ENCODE measurements at regions not wholly inside any gene's neighbourhood (a gene's known extent, or its start where the extent isn't known, plus 50 kb on each side); places are given as distances from the start of the nearest gene placed in this dataset.

DNA sequence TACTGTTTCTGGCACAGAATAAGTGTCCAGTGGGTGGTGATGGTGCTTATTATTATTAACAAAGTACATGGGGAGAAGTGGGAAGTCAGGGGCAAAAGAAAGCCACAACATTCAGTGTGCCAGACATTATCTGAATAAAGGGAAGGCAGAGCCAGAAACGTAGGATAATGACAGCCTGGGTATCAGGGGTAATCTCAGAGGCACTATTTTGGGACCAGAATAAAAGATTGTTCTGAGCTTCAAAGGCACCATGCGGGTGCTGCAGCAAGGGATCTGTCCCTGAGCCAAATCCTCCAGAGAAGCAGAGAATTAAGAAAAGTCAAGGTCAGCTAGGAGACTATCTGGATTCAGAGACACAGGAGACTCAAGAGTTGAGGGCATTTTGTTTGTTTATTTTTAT is 328.8 kb upstream of the GATB start:
- Histone ChIP-seq H3F3A (ENCODE audit: low read depth) (no peaks in the 10 kb centered on the region), H4K20me1 (ENCODE audit: insufficient read depth, low read length, poor library complexity, severe bottlenecking) (no peaks in the 10 kb centered on the region), H3K4me1 (ENCODE audit: insufficient read depth, low read length, poor library complexity, severe bottlenecking) (peaks cover 55% of the 10 kb centered on the region), H3K9ac (ENCODE audit: low read depth, low read length, poor library complexity, severe bottlenecking) (peak overlapping the region; percentile 40), H3K36me3 (ENCODE audit: insufficient read depth, low read length) (no peaks in the 10 kb centered on the region), H3K4me2 (ENCODE audit: low read depth, low read length, poor library complexity, severe bottlenecking) (no peak overlapping the region), H2AFZ (ENCODE audit: low read length) (peak overlapping the region; percentile 9; the same call in 1 of the 2 replicates), H3K27me3 (ENCODE audit: insufficient read depth, low read length, poor library complexity, severe bottlenecking) (no peaks in the 10 kb centered on the region), H3K9me3 (ENCODE audit: insufficient read depth, low read depth, low read length) (no peaks in the 10 kb centered on the region), H3K79me2 (ENCODE audit: insufficient read depth, low read length) (no peaks in the 10 kb centered on the region), H3K4me3 (ENCODE audit: low read length, poor library complexity, severe bottlenecking) (no peak overlapping the region), H3K9me2 (replicated peaks; ENCODE audit: low read depth, low read length) (no peaks in the 10 kb centered on the region)
- TF ChIP-seq CTCF (conservative IDR thresholded peaks at IDR 0.05; ENCODE audit: low read length) (no peak), EZH2phosphoT487 (IDR thresholded peaks at IDR 0.05; ENCODE audit: borderline replicate concordance) (no peak)

DNA sequence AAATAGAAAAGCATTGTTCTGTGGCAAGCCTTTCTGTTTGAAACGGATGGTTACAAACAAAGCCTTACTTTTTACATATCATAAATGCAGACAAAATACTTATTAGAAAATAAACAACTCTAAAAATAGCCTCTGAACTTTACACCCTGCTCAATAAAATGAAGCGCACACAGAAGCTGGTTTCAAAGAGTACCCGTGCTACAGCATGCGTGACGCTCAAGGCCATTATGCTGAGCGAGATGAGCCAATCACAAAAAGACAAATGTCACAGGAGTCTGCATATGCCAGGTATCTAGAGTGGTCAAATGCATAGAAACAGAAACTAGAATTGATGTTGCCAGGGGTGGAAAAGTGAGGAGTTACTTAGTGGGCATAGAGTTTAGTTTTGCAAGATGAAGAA is 326.5 kb upstream of the GATB start:
- H3K27me3 ChIP-seq (ENCODE audit: insufficient read depth, low read length, poor library complexity, severe bottlenecking): no peaks in the 10 kb centered on the region
- H2AFZ ChIP-seq (ENCODE audit: low read length): no peak overlapping the region
- H3K4me3 ChIP-seq (ENCODE audit: low read length, poor library complexity, severe bottlenecking): no peak overlapping the region
- peaks cover 49% of the 10 kb centered on the region for H3K4me1 ChIP-seq (ENCODE audit: insufficient read depth, low read length, poor library complexity, severe bottlenecking)
- H3K79me2 ChIP-seq (ENCODE audit: insufficient read depth, low read length): no peaks in the 10 kb centered on the region
- H3K4me2 ChIP-seq (ENCODE audit: low read depth, low read length, poor library complexity, severe bottlenecking): no peak overlapping the region
- H3K9ac ChIP-seq (ENCODE audit: low read depth, low read length, poor library complexity, severe bottlenecking): no peak overlapping the region
- H3K36me3 ChIP-seq (ENCODE audit: insufficient read depth, low read length): no peaks in the 10 kb centered on the region
- H3F3A ChIP-seq (ENCODE audit: low read depth): no peaks in the 10 kb centered on the region
- H3K9me2 ChIP-seq (replicated peaks; ENCODE audit: low read depth, low read length): no peaks in the 10 kb centered on the region
- no peak for TF ChIP-seq EZH2phosphoT487 (IDR thresholded peaks at IDR 0.05; ENCODE audit: borderline replicate concordance)
- TF ChIP-seq CTCF (conservative IDR thresholded peaks at IDR 0.05; ENCODE audit: low read length): no peak
- H4K20me1 ChIP-seq (ENCODE audit: insufficient read depth, low read length, poor library complexity, severe bottlenecking): no peaks in the 10 kb centered on the region
- H3K9me3 ChIP-seq (ENCODE audit: insufficient read depth, low read depth, low read length): no peaks in the 10 kb centered on the region

GRCh38 chr4:152085657-152086056 is 324.9 kb upstream of the GATB start:
- Histone ChIP-seq H3F3A (ENCODE audit: low read depth) (peaks cover 2% of the 10 kb centered on the region; the same call in 1 of the 2 replicates), H3K4me3 (ENCODE audit: low read length, poor library complexity, severe bottlenecking) (no peak overlapping the region), H3K9me3 (ENCODE audit: insufficient read depth, low read depth, low read length) (no peaks in the 10 kb centered on the region), H3K9me2 (replicated peaks; ENCODE audit: low read depth, low read length) (no peaks in the 10 kb centered on the region), H3K9ac (ENCODE audit: low read depth, low read length, poor library complexity, severe bottlenecking) (no peak overlapping the region), H3K4me2 (ENCODE audit: low read depth, low read length, poor library complexity, severe bottlenecking) (no peak overlapping the region), H4K20me1 (ENCODE audit: insufficient read depth, low read length, poor library complexity, severe bottlenecking) (no peaks in the 10 kb centered on the region), H3K4me1 (ENCODE audit: insufficient read depth, low read length, poor library complexity, severe bottlenecking) (peaks cover 53% of the 10 kb centered on the region), H3K36me3 (ENCODE audit: insufficient read depth, low read length) (no peaks in the 10 kb centered on the region), H2AFZ (ENCODE audit: low read length) (no peak overlapping the region), H3K79me2 (ENCODE audit: insufficient read depth, low read length) (no peaks in the 10 kb centered on the region), H3K27me3 (ENCODE audit: insufficient read depth, low read length, poor library complexity, severe bottlenecking) (no peaks in the 10 kb centered on the region)
- TF ChIP-seq CTCF (conservative IDR thresholded peaks at IDR 0.05; ENCODE audit: low read length) (no peak), EZH2phosphoT487 (IDR thresholded peaks at IDR 0.05; ENCODE audit: borderline replicate concordance) (no peak)

Data from Loucy (cell line).